ENCODE measurements at regions not wholly inside any gene's neighbourhood (a gene's known extent, or its start where the extent isn't known, plus 50 kb on each side); places are given as distances from the start of the nearest gene placed in this dataset.

GRCh38 chr3:148235566-148235965, 462.1 kb upstream of the AGTR1 start:
- no peak for DNase-seq

- DNase-seq, result no peak
Measured at GRCh38 chr3:148238421-148238821, 459.3 kb upstream of the AGTR1 start.

- DNase-seq, result no peak
Measured at GRCh38 chr3:148240351-148240750, 457.4 kb upstream of the AGTR1 start.

- DNase-seq, result no peak
Measured at GRCh38 chr3:148243609-148244008, 454.1 kb upstream of the AGTR1 start.

- no peak for DNase-seq
Measured at GRCh38 chr3:148246291-148246923, 451.3 kb upstream of the AGTR1 start.

- DNase-seq, result no peak
Measured at GRCh38 chr3:148253713-148254112, 444.0 kb upstream of the AGTR1 start.

- no peak for DNase-seq
Measured at GRCh38 chr3:148254402-148254801, 443.3 kb upstream of the AGTR1 start.

GRCh38 chr3:148255981-148256969, 441.4 kb upstream of the AGTR1 start:
- DNase-seq, result no peak

- no peak for DNase-seq
Measured at GRCh38 chr3:148262980-148263379, 434.7 kb upstream of the AGTR1 start.

- no peak for DNase-seq
Measured at GRCh38 chr3:148265841-148266240, 431.9 kb upstream of the AGTR1 start.

GRCh38 chr3:148266341-148266740, 431.4 kb upstream of the AGTR1 start:
- DNase-seq, result no peak

GRCh38 chr3:148269816-148270215, 427.9 kb upstream of the AGTR1 start:
- no peak for DNase-seq

GRCh38 chr3:148280623-148281242, 417.0 kb upstream of the AGTR1 start:
- no peak for DNase-seq

- no peak for DNase-seq
Measured at GRCh38 chr3:148289159-148289558, 408.5 kb upstream of the AGTR1 start.

- DNase-seq, result no peak
Measured at GRCh38 chr3:148297013-148297412, 400.7 kb upstream of the AGTR1 start.

- DNase-seq, result no peak
Measured at GRCh38 chr3:148307443-148307843, 390.3 kb upstream of the AGTR1 start.

- DNase-seq, result peak; percentile 56 to 74
Measured at GRCh38 chr3:148309390-148310035, 388.2 kb upstream of the AGTR1 start.

- no peak for DNase-seq
Measured at GRCh38 chr3:148315756-148316155, 381.9 kb upstream of the AGTR1 start.

- no peak for DNase-seq
Measured at GRCh38 chr3:148318240-148318639, 379.5 kb upstream of the AGTR1 start.

- DNase-seq, result no peak
Measured at GRCh38 chr3:148319161-148319915, 378.4 kb upstream of the AGTR1 start.

GRCh38 chr3:148319960-148320359, 377.7 kb upstream of the AGTR1 start:
- DNase-seq, result no peak

GRCh38 chr3:148329481-148330235, 368.0 kb upstream of the AGTR1 start:
- DNase-seq, result peak; percentile 72 to 73
